Osteoblast (primary cell): ENCODE measurements at regions not wholly inside any gene's neighbourhood (a gene's known extent, or its start where the extent isn't known, plus 50 kb on each side); places are given as distances from the start of the nearest gene placed in this dataset.

ENCODE experiments used
- DNase-seq: peaks from one replicate; pipeline ENCODE4 v3.0.0; 2011; ENCODE audit warnings: low spot score, mixed read lengths; ENCODE audit not compliant: insufficient read length; ENCODE audit errors: missing footprints
- H2AFZ ChIP-seq: 2 replicates; pipeline ENCODE4 v1.6.0; 2011; ENCODE audit warnings: mild to moderate bottlenecking, low read length
- H3K27ac ChIP-seq: 2 replicates; pipeline ENCODE4 v1.5.1; 2011; ENCODE audit warnings: mild to moderate bottlenecking, low read depth, low read length, moderate library complexity
- H3K27me3 ChIP-seq: 2 replicates; pipeline ENCODE4 v1.6.0; 2012; ENCODE audit warnings: mild to moderate bottlenecking, control low read depth, inconsistent platforms, low read length, moderate library complexity; ENCODE audit not compliant: insufficient read depth
- H3K36me3 ChIP-seq: 2 replicates; pipeline ENCODE4 v1.5.1; 2011; ENCODE audit warnings: mild to moderate bottlenecking, low read length, control low read depth, moderate library complexity; ENCODE audit not compliant: insufficient read depth
- H3K4me1 ChIP-seq: 2 replicates; pipeline ENCODE4 v1.5.1; 2011; ENCODE audit warnings: mild to moderate bottlenecking, low read length, control low read depth, moderate library complexity; ENCODE audit not compliant: insufficient read depth
- H3K4me2 ChIP-seq: 2 replicates; pipeline ENCODE4 v1.6.0; 2011; ENCODE audit warnings: mild to moderate bottlenecking, low read length; ENCODE audit not compliant: insufficient read depth
- H3K4me3 ChIP-seq: fragments of 200-600 bp; sonication (generic); 3 replicates; pipeline ENCODE4 v1.5.1; 2012; ENCODE audit warnings: mild to moderate bottlenecking, low read length, inconsistent platforms; ENCODE audit not compliant: insufficient read depth
- H3K79me2 ChIP-seq: 2 replicates; pipeline ENCODE4 v1.6.0; 2012; ENCODE audit warnings: mild to moderate bottlenecking, low read length, control low read depth, inconsistent platforms; ENCODE audit not compliant: insufficient read depth
- H3K9me3 ChIP-seq: 2 replicates; pipeline ENCODE4 v1.5.1; 2011; ENCODE audit warnings: low read depth, low read length, control low read depth
- H4K20me1 ChIP-seq: 2 replicates; pipeline ENCODE4 v1.6.0; 2012; ENCODE audit warnings: mild to moderate bottlenecking, low read length, control low read depth; ENCODE audit not compliant: insufficient read depth
- CTCF ChIP-seq: IDR thresholded peaks from 2 replicates; pipeline ENCODE4 v1.5.1; 2011; ENCODE audit warnings: mild to moderate bottlenecking, low read depth, low read length, moderate library complexity; ENCODE audit errors: extremely low read depth

- no peak overlapping the region for H3K27ac ChIP-seq
- no peak overlapping the region for H3K4me3 ChIP-seq
- H2AFZ ChIP-seq: no peak overlapping the region
- H3K4me1 ChIP-seq: no peaks in the 10 kb centered on the region
- H3K9me3 ChIP-seq: no peaks in the 10 kb centered on the region
- TF ChIP-seq CTCF: no peak
- no peak for DNase-seq
- no peaks in the 10 kb centered on the region for H3K36me3 ChIP-seq
- H3K4me2 ChIP-seq: no peak overlapping the region
- no peaks in the 10 kb centered on the region for H4K20me1 ChIP-seq
- H3K27me3 ChIP-seq: no peaks in the 10 kb centered on the region
- no peaks in the 10 kb centered on the region for H3K79me2 ChIP-seq
These were observed 268.4 kb downstream of the IRS1 start for GRCh38 chr2:226531061-226531810.

GRCh38 chr2:226529556-226529955 is 270.1 kb downstream of the IRS1 start:
- H3K9me3 ChIP-seq: no peaks in the 10 kb centered on the region
- TF ChIP-seq CTCF: no peak
- H3K79me2 ChIP-seq: no peaks in the 10 kb centered on the region
- no peak for DNase-seq
- H2AFZ ChIP-seq: no peak overlapping the region
- H4K20me1 ChIP-seq: no peaks in the 10 kb centered on the region
- no peak overlapping the region for H3K27ac ChIP-seq
- no peaks in the 10 kb centered on the region for H3K4me1 ChIP-seq
- H3K36me3 ChIP-seq: no peaks in the 10 kb centered on the region
- no peak overlapping the region for H3K4me2 ChIP-seq
- no peaks in the 10 kb centered on the region for H3K27me3 ChIP-seq
- H3K4me3 ChIP-seq: no peak overlapping the region

DNA sequence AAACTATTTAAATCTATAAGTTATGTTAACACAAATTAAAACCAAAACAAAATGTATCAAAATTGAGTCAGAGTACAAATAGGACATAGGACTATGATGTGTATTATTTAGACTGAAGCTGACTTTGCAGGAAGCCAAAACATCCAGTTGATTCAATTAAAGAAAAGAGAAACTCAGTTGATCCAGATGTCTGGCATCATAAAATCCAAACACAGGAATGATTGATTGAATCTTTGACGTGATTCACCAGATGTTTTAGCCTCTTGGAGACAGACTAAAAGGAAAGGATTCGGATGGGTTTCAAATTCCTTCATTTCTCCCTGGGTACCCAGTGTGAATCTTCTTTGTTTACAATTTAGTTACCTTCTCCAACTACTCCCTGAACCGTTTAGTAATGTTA is 272.9 kb downstream of the IRS1 start:
- no peak overlapping the region for H3K27ac ChIP-seq
- TF ChIP-seq CTCF: no peak
- no peaks in the 10 kb centered on the region for H3K9me3 ChIP-seq
- H3K4me2 ChIP-seq: no peak overlapping the region
- H2AFZ ChIP-seq: peak overlapping the region; percentile 1
- no peaks in the 10 kb centered on the region for H4K20me1 ChIP-seq
- peaks cover 6% of the 10 kb centered on the region for H3K4me1 ChIP-seq
- DNase-seq: no peak
- no peak overlapping the region for H3K4me3 ChIP-seq
- H3K27me3 ChIP-seq: no peaks in the 10 kb centered on the region
- no peaks in the 10 kb centered on the region for H3K79me2 ChIP-seq
- no peaks in the 10 kb centered on the region for H3K36me3 ChIP-seq

DNA sequence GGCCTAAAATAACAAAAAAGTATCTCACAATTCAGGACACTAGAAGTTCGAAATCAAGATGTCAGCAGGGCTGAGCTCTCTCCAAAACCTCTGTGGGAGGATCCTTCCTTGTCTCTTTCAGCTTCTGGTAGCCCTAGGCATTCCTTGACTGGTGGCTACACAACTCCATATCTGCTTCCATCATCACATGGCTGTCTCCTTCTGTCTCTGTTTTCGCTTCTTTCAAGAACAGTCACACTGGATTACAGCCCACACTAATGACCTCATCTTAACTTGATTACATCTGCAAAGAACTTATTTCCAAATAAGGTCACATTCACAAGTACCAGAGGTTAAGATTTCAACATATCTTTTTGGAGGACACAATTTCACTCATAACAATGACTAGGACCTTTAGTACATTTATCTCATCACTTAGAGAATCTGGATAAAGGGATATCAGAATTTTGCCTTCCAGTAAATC is 275.2 kb downstream of the IRS1 start:
- H3K9me3 ChIP-seq: no peaks in the 10 kb centered on the region
- H3K4me2 ChIP-seq: peak overlapping the region; percentile 10
- no peaks in the 10 kb centered on the region for H4K20me1 ChIP-seq
- H3K4me1 ChIP-seq: peaks cover 6% of the 10 kb centered on the region
- no peak for TF ChIP-seq CTCF
- H3K27me3 ChIP-seq: no peaks in the 10 kb centered on the region
- H3K27ac ChIP-seq: peak overlapping the region; percentile 84
- H3K79me2 ChIP-seq: no peaks in the 10 kb centered on the region
- peak overlapping the region; percentile 75 for H2AFZ ChIP-seq
- H3K36me3 ChIP-seq: no peaks in the 10 kb centered on the region
- H3K4me3 ChIP-seq: no peak overlapping the region
- no peak for DNase-seq
